ENCODE measurements at regions not wholly inside any gene's neighbourhood (a gene's known extent, or its start where the extent isn't known, plus 50 kb on each side); places are given as distances from the start of the nearest gene placed in this dataset.

GRCh38 chr2:11007331-11008264 is 95.9 kb downstream of the KCNF1 start:
- Mint-ChIP-seq H3K36me3 (ENCODE audit: insufficient read depth in 1 of 3, low read depth in 3 of 3) (peaks cover 0 to 4% (median 3%) of the 10 kb centered on the region in 3 experiments), H3K27ac (no peak overlapping the region), H3K4me3 (no peak overlapping the region), H3K9me3 (peaks cover 5 to 9% of the 10 kb centered on the region in 2 experiments; a peak in 4 of 5 replicates), H3K4me1 (peaks cover 8 to 20% of the 10 kb centered on the region in 2 experiments), H3K27me3 (ENCODE audit: low read depth) (peaks cover 9% of the 10 kb centered on the region)
- no peak overlapping the region for H4K5ac ChIP-seq (ENCODE audit: insufficient read length, low read depth, low read length)
- no peak overlapping the region for H3K27ac ChIP-seq (ENCODE audit: insufficient read length, low read depth, low read length)
- no peaks in the 10 kb centered on the region; the same call in 1 of the 2 replicates for H3K4me1 ChIP-seq (ENCODE audit: insufficient read depth, low read length)
- no peak overlapping the region for H3T11ph ChIP-seq (ENCODE audit: low read length)
- no peak overlapping the region for H2AK5ac ChIP-seq (ENCODE audit: insufficient read length, low read length)
- H2BK15ac ChIP-seq (ENCODE audit: low read depth, low read length) = no peak overlapping the region
- no peaks in the 10 kb centered on the region for H3K23me2 ChIP-seq (ENCODE audit: insufficient read length, low read depth, low read length, poor library complexity, severe bottlenecking)
- H2BK120ac ChIP-seq (ENCODE audit: low read depth, low read length, poor library complexity, severe bottlenecking) = no peak overlapping the region
- H3K4ac ChIP-seq (ENCODE audit: low read depth, low read length) = no peak overlapping the region
- H4K8ac ChIP-seq (replicated peaks; ENCODE audit: insufficient read length, low read depth, low read length) = no peak overlapping the region
- H3K56ac ChIP-seq (ENCODE audit: insufficient read length, low read depth, low read length) = no peak overlapping the region
- peaks cover 4% of the 10 kb centered on the region for H3K9me3 ChIP-seq (ENCODE audit: control insufficient read depth, low read depth, low read length)
- no peak overlapping the region for H4K91ac ChIP-seq (ENCODE audit: insufficient read length, low read depth, low read length)
- no peaks in the 10 kb centered on the region for H3K27me3 ChIP-seq (ENCODE audit: insufficient read depth, low read length)
- no peak overlapping the region for H3K18ac ChIP-seq (ENCODE audit: insufficient read length, low read depth, low read length)
- no peaks in the 10 kb centered on the region for H3K79me2 ChIP-seq (ENCODE audit: insufficient read depth, low read length)
- no CpG with 5 or more reads among the region's 18 CpGs for WGBS (ENCODE audit: extremely low coverage, insufficient read length, low lambda C conversion rate)
- H4K20me1 ChIP-seq (ENCODE audit: control insufficient read depth, insufficient read depth, insufficient read length) = no peaks in the 10 kb centered on the region
- H2BK12ac ChIP-seq (ENCODE audit: insufficient read length, low read depth, low read length) = no peak overlapping the region
- H3K79me1 ChIP-seq (ENCODE audit: insufficient read depth, low read depth, low read length, poor library complexity, severe bottlenecking) = no peaks in the 10 kb centered on the region
- H3K23ac ChIP-seq (ENCODE audit: insufficient read length, low read depth, low read length) = no peak overlapping the region
- no peak overlapping the region for H2AFZ ChIP-seq (ENCODE audit: low read length)
- no peak overlapping the region for H3K4me2 ChIP-seq (ENCODE audit: insufficient read depth, insufficient read length, low read length)
- DNase-seq = no peak
- no peak overlapping the region for H3K14ac ChIP-seq (ENCODE audit: insufficient read depth, low read length)
- no peak overlapping the region for H3K9ac ChIP-seq (ENCODE audit: extremely low read depth, insufficient read length, low read length)
- H2BK5ac ChIP-seq (ENCODE audit: insufficient read length, low read length) = no peak overlapping the region
- TF ChIP-seq CTCF (conservative IDR thresholded peaks at IDR 0.05) = no peak
- H2BK20ac ChIP-seq (ENCODE audit: low read depth, low read length, poor library complexity, severe bottlenecking) = no peak overlapping the region
